HepG2 (cell line): ENCODE measurements at regions not wholly inside any gene's neighbourhood (a gene's known extent, or its start where the extent isn't known, plus 50 kb on each side); places are given as distances from the start of the nearest gene placed in this dataset.

ENCODE experiments used
- ATAC-seq: fragments of 200-7000 bp; cut with Tn5 transposase; 3 replicates; pipeline ENCODE4 v1.9.1; 2020; ENCODE audit warnings: mild to moderate bottlenecking, moderate library complexity
- BruUV-seq: library from RNA; stranded (reverse); fragments of 400-500 nt; replicated peaks from 2 replicates; lab custom pipeline; 2021; lab: Mats Ljungman, UMichigan
- CTCF ChIA-PET: fragments of 300-600 bp; formaldehyde crosslinking; extraction: SDS; loops from one replicate; lab custom pipeline; 2021; ENCODE audit warnings: low total read pairs, inconsistent platforms, low intra/inter-chr PET ratio; lab: Yijun Ruan, JAX
- POLR2A ChIA-PET: fragments of 350-600 bp; sonication (Branson Sonifier 250); formaldehyde crosslinking; loops from one replicate; lab custom pipeline; 2020; ENCODE audit warnings: antibody characterized with exemption, inconsistent platforms; lab: Yijun Ruan, JAX
- DNase-seq: peaks from one replicate; pipeline ENCODE4 v3.0.0-alpha.2; 2015; ENCODE audit warnings: low spot score
- FAIRE-seq: peaks from 3 replicates; lab custom pipeline; 2011; peaks lifted over from hg19 to GRCh38; lab: Jason Lieb, UNC
- H2AFZ ChIP-seq: one replicate; pipeline ENCODE4 v1.6.1; 2011; ENCODE audit warnings: low read length, inconsistent platforms
- H3K27ac ChIP-seq: fragments of 300-600 bp; 3 replicates; pipeline ENCODE4 v1.8.0; 2011; ENCODE audit warnings: mixed run types, mild to moderate bottlenecking, mixed read lengths, low read length, inconsistent platforms; ENCODE audit not compliant: insufficient read depth; ENCODE audit errors: extremely low read length
- H3K27me3 ChIP-seq, 2 experiments: fragments of 200-600 bp in 1 of 2; 2 replicates in 1 of 2; 3 replicates in 1 of 2; pipeline versions ENCODE4 v1.6.0 to v1.8.0; 2011; ENCODE audit warnings: low read length in 2 of 2, mild to moderate bottlenecking in 2 of 2, moderate library complexity in 2 of 2, inconsistent platforms in 1 of 2; ENCODE audit not compliant: insufficient read depth in 2 of 2, control insufficient read depth in 1 of 2
- H3K36me3 ChIP-seq, 2 experiments: fragments of 200-600 bp in 1 of 2; replicated peaks in 1 of 2; 2 replicates in 1 of 2; 3 replicates in 1 of 2; pipeline versions ENCODE4 v1.5.1 to v1.8.0; 2011; ENCODE audit warnings: low read length in 2 of 2, inconsistent platforms in 1 of 2; ENCODE audit not compliant: insufficient read depth in 2 of 2, control insufficient read depth in 1 of 2
- H3K4me1 ChIP-seq: 2 replicates; pipeline ENCODE4 v1.5.1; 2012; ENCODE audit warnings: low read length, inconsistent platforms; ENCODE audit not compliant: insufficient read depth
- H3K4me2 ChIP-seq: 2 replicates; pipeline ENCODE4 v1.6.0; 2011; ENCODE audit warnings: low read depth, low read length, inconsistent platforms
- H3K4me3 ChIP-seq, 3 experiments: fragments of 200-600 bp in 1 of 3; sonication (generic), shearing (Covaris generic) in 1 of 3; replicated peaks in 1 of 3; 2 replicates each; pipeline ENCODE4 v1.5.1; 2011 to 2016; ENCODE audit warnings: low read length in 3 of 3, inconsistent platforms in 2 of 3, low read depth in 2 of 3, mild to moderate bottlenecking in 2 of 3, control low read depth in 1 of 3, mixed read lengths in 1 of 3; ENCODE audit not compliant: insufficient read depth in 1 of 3
- H3K79me2 ChIP-seq: one replicate; pipeline ENCODE4 v1.6.1; 2011; ENCODE audit warnings: low read length, inconsistent platforms; ENCODE audit not compliant: insufficient read depth
- H3K9ac ChIP-seq: 2 replicates; pipeline ENCODE4 v1.6.0; 2011; ENCODE audit warnings: mild to moderate bottlenecking, low read depth, low read length, inconsistent platforms; ENCODE audit not compliant: insufficient read depth
- H3K9me3 ChIP-seq: 2 replicates; pipeline ENCODE4 v1.5.1; 2012; ENCODE audit warnings: mild to moderate bottlenecking, low read length
- H4K20me1 ChIP-seq: 2 replicates; pipeline ENCODE4 v1.6.0; 2011; ENCODE audit warnings: inconsistent platforms, mild to moderate bottlenecking, low read length, moderate library complexity; ENCODE audit not compliant: insufficient read depth
- ATRX ChIP-seq: sonication (generic); formaldehyde crosslinking; IDR thresholded peaks from 2 replicates; pipeline ENCODE4 v1.4.0; 2020; ENCODE audit warnings: missing genetic modification reagents, borderline replicate concordance
- ESRRA ChIP-seq: sonication (generic); formaldehyde crosslinking; IDR thresholded peaks from 2 replicates; pipeline ENCODE4 v1.5.1; 2020; ENCODE audit warnings: mild to moderate bottlenecking, low read depth, missing genetic modification reagents
- ETV5 ChIP-seq: IDR thresholded peaks from 2 replicates; pipeline ENCODE4 v1.6.1; 2018; ENCODE audit warnings: missing biosample characterization, missing genetic modification reagents, inconsistent platforms, borderline replicate concordance
- GABPA ChIP-seq, 2 experiments: IDR thresholded peaks; 2 replicates each; pipeline ENCODE4 v1.6.1; 2011 to 2016; ENCODE audit warnings: low read depth in 2 of 2, low read length in 1 of 2, missing biosample characterization in 1 of 2, missing genetic modification characterization in 1 of 2
- HNRNPH1 ChIP-seq: fragments of 200-400 bp; formaldehyde crosslinking; optimal IDR thresholded peaks from 2 replicates; pipeline ENCODE3; 2017; ENCODE audit warnings: mild to moderate bottlenecking, low read depth, low read length
- HOXA3 ChIP-seq: sonication (generic); formaldehyde crosslinking; IDR thresholded peaks from 2 replicates; pipeline ENCODE4 v1.5.0; 2020; ENCODE audit warnings: missing genetic modification reagents
- MATR3 ChIP-seq: sonication (generic); formaldehyde crosslinking; IDR thresholded peaks from 2 replicates; pipeline ENCODE4 v1.4.0; 2020; ENCODE audit warnings: missing genetic modification reagents
- NFE2L1 ChIP-seq: sonication (generic); formaldehyde crosslinking; IDR thresholded peaks from 2 replicates; pipeline ENCODE4 v1.4.0; 2020; ENCODE audit warnings: missing genetic modification reagents, mild to moderate bottlenecking, borderline replicate concordance
- PTBP1 ChIP-seq: fragments of 200-400 bp; formaldehyde crosslinking; IDR thresholded peaks from 2 replicates; pipeline ENCODE4 v1.6.1; 2018; ENCODE audit warnings: low read length, low read depth; ENCODE audit not compliant: poor library complexity, severe bottlenecking
- SIN3B ChIP-seq: fragments of 150-350 bp; IDR thresholded peaks from 2 replicates; pipeline ENCODE4 v1.6.1; 2014; ENCODE audit warnings: low read length
- ZBTB7B ChIP-seq: sonication (generic); formaldehyde crosslinking; IDR thresholded peaks from 2 replicates; pipeline ENCODE4 v1.4.0; 2020; ENCODE audit warnings: missing genetic modification reagents
- ZMYM4 ChIP-seq: sonication (generic); formaldehyde crosslinking; IDR thresholded peaks from 2 replicates; pipeline ENCODE4 v1.8.1; 2023; ENCODE audit warnings: mild to moderate bottlenecking, missing genetic modification reagents
- ZNF124 ChIP-seq: sonication (generic); formaldehyde crosslinking; IDR thresholded peaks from 2 replicates; pipeline ENCODE4 v1.4.0; 2020; ENCODE audit warnings: missing genetic modification reagents
- ZNF30 ChIP-seq: sonication (generic); formaldehyde crosslinking; IDR thresholded peaks from 2 replicates; pipeline ENCODE4 v1.5.0; 2020; ENCODE audit warnings: mild to moderate bottlenecking, missing genetic modification reagents
- ZNF670 ChIP-seq: sonication (generic); formaldehyde crosslinking; IDR thresholded peaks from 2 replicates; pipeline ENCODE4 v1.8.0; 2022; ENCODE audit warnings: mild to moderate bottlenecking, missing genetic modification reagents, borderline replicate concordance
- WGBS: methylation state at CpG from one replicate; pipeline ENCODE4 v1.1.6; 2017; ENCODE audit warnings: low lambda C conversion rate; 5-methylcytosine and 5-hydroxymethylcytosine counted together
- in situ Hi-C: cut with HindIII; loops from 2 replicates; pipeline ENCODE4 v1.10.0; 2017; ENCODE audit warnings: low pct_unique_long_range_greater_than_20kb; ENCODE audit not compliant: extremely low pct_ligation_motif_present
- intact Hi-C: fragments of 100-400 bp; cut with micrococcal nuclease; formaldehyde crosslinking; loops from one replicate; pipeline ENCODE4 v1.10.0; 2022; ENCODE audit not compliant: unreplicated experiment
- TF ChIP-seq, protein P1 (sequence below), 2 experiments: sonication (generic) in 1 of 2; formaldehyde crosslinking in 1 of 2; IDR thresholded peaks; 2 replicates each; pipeline versions ENCODE4 v1.5.1 to v1.6.1; 2011 to 2020; ENCODE audit warnings: borderline replicate concordance in 1 of 2, low read depth in 1 of 2, low read length in 1 of 2, mild to moderate bottlenecking in 1 of 2, missing genetic modification reagents in 1 of 2, moderate library complexity in 1 of 2
- TF ChIP-seq, protein P2 (sequence below): sonication (generic); formaldehyde crosslinking; IDR thresholded peaks from 2 replicates; pipeline ENCODE4 v1.4.0; 2020; ENCODE audit warnings: missing genetic modification reagents
- TF ChIP-seq, protein P3 (sequence below): sonication (generic); formaldehyde crosslinking; IDR thresholded peaks from 2 replicates; pipeline ENCODE4 v1.5.1; 2020; ENCODE audit warnings: missing genetic modification reagents, mild to moderate bottlenecking, borderline replicate concordance
- TF ChIP-seq, protein P4 (sequence below), 2 experiments: fragments of 450-650 bp in 1 of 2; sonication (generic) in 1 of 2; formaldehyde crosslinking; IDR thresholded peaks; 2 replicates each; pipeline versions ENCODE4 v1.5.0 to v1.8.0; 2020 to 2022; ENCODE audit warnings: mild to moderate bottlenecking in 1 of 2, missing genetic modification reagents in 1 of 2
- TF ChIP-seq, protein P5 (sequence below): sonication (generic); formaldehyde crosslinking; IDR thresholded peaks from 2 replicates; pipeline ENCODE4 v1.4.0; 2020; ENCODE audit warnings: mild to moderate bottlenecking, missing genetic modification reagents

DNA sequence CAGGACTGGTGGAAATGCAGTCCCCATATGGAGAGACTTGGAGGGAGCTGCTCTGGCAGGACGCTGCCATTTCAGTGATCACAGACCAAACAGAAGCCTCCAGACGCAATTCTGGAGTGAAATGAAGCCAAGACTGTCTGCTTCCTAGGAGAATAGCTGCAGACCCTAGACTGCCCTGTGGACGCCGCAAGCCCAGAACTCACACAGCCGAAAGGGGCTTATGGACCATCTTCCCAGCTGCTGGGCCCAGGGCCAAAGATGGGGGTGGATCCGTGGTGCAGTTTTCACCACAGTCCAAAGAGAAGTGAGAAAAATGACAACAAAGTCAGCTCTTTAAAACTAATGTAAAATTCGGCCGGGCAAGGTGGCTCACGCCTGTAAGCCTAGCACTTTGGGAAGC, 165.7 kb downstream of the CBLN1 start (continued):
- no peak for TF ChIP-seq PTBP1
- TF ChIP-seq, protein P1, sequence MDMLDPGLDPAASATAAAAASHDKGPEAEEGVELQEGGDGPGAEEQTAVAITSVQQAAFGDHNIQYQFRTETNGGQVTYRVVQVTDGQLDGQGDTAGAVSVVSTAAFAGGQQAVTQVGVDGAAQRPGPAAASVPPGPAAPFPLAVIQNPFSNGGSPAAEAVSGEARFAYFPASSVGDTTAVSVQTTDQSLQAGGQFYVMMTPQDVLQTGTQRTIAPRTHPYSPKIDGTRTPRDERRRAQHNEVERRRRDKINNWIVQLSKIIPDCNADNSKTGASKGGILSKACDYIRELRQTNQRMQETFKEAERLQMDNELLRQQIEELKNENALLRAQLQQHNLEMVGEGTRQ (IDR thresholded peaks at IDR 0.05; ENCODE audit: low read depth, low read length), result no peak
- TF ChIP-seq, protein P1 (CRISPR knock-in tag; IDR thresholded peaks at IDR 0.05; ENCODE audit: borderline replicate concordance), result no peak

DNA sequence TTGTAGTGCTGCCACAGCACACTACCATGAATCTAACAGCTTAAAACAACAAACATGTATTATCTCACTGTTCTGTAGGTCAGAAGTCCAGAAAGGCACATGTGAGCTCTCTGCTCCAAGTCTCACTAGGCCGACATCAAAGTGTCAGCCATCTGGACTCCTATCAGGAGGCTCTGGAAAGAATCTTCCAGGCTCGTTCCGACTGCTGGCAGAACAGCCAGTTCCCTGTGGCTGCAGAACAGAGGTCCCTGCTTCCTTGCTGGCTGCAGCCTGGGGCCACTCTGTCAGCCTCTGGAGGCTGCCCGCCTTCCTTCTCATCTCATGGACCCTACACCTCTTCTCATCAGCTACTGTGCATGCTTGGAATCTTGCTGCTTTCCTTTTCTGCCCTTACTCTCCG, 168.9 kb downstream of the CBLN1 start:
- no peaks in the 10 kb centered on the region for H3K79me2 ChIP-seq
- DNase-seq, result no peak
- WGBS, result 0% methylated on average over 5 of the region's 5 CpGs
- H3K27ac ChIP-seq, result no peak overlapping the region
- FAIRE-seq, result no peak
- intact Hi-C loops (no loop called here), in situ Hi-C loops (no loop called here)
- BruUV-seq, result no TSS peak
- no peak for ATAC-seq
- H3K9me3 ChIP-seq, result no peaks in the 10 kb centered on the region
- ChIA-PET POLR2A (no interaction called here), CTCF (no interaction called here)
- no peaks in the 10 kb centered on the region for H3K4me1 ChIP-seq
- no peak overlapping the region for H3K4me2 ChIP-seq
- H4K20me1 ChIP-seq, result no peaks in the 10 kb centered on the region
- no peak overlapping the region for H3K4me3 ChIP-seq
- H3K9ac ChIP-seq, result no peak overlapping the region
- no peaks in the 10 kb centered on the region for H3K36me3 ChIP-seq
- peaks cover 2 to 8% of the 10 kb centered on the region in 2 experiments for H3K27me3 ChIP-seq
- no peak overlapping the region for H2AFZ ChIP-seq
- TF ChIP-seq, protein P2, sequence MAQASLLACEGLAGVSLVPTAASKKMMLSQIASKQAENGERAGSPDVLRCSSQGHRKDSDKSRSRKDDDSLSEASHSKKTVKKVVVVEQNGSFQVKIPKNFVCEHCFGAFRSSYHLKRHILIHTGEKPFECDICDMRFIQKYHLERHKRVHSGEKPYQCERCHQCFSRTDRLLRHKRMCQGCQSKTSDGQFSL (CRISPR knock-in tag), result no peak
- TF ChIP-seq ZBTB7B (CRISPR knock-in tag), result no peak
- no peak for TF ChIP-seq GABPA (IDR thresholded peaks at IDR 0.05; ENCODE audit: low read depth, low read length)
- TF ChIP-seq GABPA (CRISPR knock-in tag; IDR thresholded peaks at IDR 0.05; ENCODE audit: low read depth), result no peak
- no peak for TF ChIP-seq ZNF124 (CRISPR knock-in tag)
- no peak for TF ChIP-seq HNRNPH1
- no peak for TF ChIP-seq SIN3B
- TF ChIP-seq, protein P3, sequence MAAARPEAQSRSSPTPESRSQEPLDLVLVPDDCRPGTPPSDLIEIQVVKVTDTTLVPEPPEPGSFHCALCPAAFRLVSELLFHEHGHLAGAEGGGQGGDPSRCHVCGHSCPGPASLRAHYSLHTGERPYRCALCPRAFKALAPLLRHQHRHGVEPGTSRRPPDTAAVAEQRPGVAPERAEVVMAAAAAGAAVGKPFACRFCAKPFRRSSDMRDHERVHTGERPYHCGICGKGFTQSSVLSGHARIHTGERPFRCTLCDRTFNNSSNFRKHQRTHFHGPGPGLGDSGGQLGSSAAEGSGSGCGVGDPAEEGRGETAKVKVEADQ (CRISPR knock-in tag), result no peak
- no peak for TF ChIP-seq ESRRA (CRISPR knock-in tag)
- TF ChIP-seq, protein P4, sequence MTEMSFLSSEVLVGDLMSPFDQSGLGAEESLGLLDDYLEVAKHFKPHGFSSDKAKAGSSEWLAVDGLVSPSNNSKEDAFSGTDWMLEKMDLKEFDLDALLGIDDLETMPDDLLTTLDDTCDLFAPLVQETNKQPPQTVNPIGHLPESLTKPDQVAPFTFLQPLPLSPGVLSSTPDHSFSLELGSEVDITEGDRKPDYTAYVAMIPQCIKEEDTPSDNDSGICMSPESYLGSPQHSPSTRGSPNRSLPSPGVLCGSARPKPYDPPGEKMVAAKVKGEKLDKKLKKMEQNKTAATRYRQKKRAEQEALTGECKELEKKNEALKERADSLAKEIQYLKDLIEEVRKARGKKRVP (CRISPR knock-in tag; IDR thresholded peaks at IDR 0.05), result no peak
- no peak for TF ChIP-seq ZNF670 (CRISPR knock-in tag)
- TF ChIP-seq ZNF30 (CRISPR knock-in tag), result no peak
- no peak for TF ChIP-seq HOXA3
- no peak for TF ChIP-seq ETV5 (CRISPR knock-in tag)
- TF ChIP-seq ATRX (CRISPR knock-in tag), result no peak
- no peak for TF ChIP-seq NFE2L1 (CRISPR knock-in tag)
- no peak for TF ChIP-seq ZMYM4
- TF ChIP-seq, protein P5, sequence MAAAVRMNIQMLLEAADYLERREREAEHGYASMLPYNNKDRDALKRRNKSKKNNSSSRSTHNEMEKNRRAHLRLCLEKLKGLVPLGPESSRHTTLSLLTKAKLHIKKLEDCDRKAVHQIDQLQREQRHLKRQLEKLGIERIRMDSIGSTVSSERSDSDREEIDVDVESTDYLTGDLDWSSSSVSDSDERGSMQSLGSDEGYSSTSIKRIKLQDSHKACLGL (CRISPR knock-in tag), result no peak
- TF ChIP-seq MATR3 (CRISPR knock-in tag), result no peak
